ENCODE measurements at regions not wholly inside any gene's neighbourhood (a gene's known extent, or its start where the extent isn't known, plus 50 kb on each side); places are given as distances from the start of the nearest gene placed in this dataset.

DNA sequence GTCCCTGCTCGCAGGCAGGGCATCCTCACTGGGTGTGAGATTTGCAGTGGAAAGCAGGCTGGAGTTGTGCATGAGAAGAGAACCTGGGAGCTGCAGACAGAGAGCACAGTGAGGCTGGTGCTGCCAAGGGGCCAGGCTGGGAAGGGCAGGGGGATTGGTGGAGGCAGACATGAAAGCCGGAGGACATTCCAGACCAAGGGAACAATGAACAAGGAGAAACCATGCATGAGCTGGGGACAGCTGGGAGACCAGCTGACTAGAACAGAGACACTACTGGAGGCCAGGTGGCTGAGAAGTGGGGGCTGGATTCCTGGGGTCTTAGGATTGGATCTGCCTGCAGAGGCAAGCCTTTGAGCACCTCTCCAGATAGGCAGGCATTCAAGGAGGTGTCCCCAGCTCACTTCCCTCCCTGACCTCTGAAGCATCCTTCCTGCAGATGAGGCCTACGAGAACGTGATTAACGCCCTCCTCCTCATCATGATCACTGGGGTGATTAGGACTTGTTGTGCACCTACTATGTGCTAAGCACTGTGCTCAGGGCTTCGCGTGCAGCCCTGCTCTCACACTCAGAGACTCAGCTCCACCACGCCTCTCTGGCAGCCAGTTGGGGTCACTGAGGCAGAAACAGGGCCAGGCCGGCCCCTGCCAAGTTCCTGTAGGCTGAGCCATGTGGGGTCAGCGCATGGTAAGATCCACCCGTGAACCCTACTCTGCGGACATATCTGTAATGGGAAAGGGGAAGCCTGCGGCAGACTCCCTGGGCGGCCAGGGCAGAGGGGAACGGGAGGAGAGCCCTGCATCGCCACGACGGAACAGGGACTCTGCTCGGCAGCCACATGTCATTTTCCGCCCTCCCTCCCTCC lies 74.8 kb upstream of the SLC66A3 start:
- TF ChIP-seq, protein P1, sequence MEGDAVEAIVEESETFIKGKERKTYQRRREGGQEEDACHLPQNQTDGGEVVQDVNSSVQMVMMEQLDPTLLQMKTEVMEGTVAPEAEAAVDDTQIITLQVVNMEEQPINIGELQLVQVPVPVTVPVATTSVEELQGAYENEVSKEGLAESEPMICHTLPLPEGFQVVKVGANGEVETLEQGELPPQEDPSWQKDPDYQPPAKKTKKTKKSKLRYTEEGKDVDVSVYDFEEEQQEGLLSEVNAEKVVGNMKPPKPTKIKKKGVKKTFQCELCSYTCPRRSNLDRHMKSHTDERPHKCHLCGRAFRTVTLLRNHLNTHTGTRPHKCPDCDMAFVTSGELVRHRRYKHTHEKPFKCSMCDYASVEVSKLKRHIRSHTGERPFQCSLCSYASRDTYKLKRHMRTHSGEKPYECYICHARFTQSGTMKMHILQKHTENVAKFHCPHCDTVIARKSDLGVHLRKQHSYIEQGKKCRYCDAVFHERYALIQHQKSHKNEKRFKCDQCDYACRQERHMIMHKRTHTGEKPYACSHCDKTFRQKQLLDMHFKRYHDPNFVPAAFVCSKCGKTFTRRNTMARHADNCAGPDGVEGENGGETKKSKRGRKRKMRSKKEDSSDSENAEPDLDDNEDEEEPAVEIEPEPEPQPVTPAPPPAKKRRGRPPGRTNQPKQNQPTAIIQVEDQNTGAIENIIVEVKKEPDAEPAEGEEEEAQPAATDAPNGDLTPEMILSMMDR (conservative IDR thresholded peaks at IDR 0.05; ENCODE audit: low read length), result no peak
- TF ChIP-seq EZH2phosphoT487 (IDR thresholded peaks at IDR 0.05; ENCODE audit: borderline replicate concordance), result no peak
